Neural progenitor cell (in vitro differentiated cells): ENCODE measurements at regions not wholly inside any gene's neighbourhood (a gene's known extent, or its start where the extent isn't known, plus 50 kb on each side); places are given as distances from the start of the nearest gene placed in this dataset.

Source experiments
- EZH2 ChIP-seq: fragments of 200-600 bp; sonication (generic); IDR thresholded peaks from 2 replicates; pipeline ENCODE4 v1.6.1; 2017; ENCODE audit warnings: antibody characterized with exemption, mild to moderate bottlenecking, moderate library complexity
- TF ChIP-seq, protein P1 (sequence below): fragments of 200-600 bp; sonication (generic); IDR thresholded peaks from 2 replicates; pipeline ENCODE4 v1.5.1; 2017; ENCODE audit warnings: antibody characterized with exemption, mild to moderate bottlenecking

DNA sequence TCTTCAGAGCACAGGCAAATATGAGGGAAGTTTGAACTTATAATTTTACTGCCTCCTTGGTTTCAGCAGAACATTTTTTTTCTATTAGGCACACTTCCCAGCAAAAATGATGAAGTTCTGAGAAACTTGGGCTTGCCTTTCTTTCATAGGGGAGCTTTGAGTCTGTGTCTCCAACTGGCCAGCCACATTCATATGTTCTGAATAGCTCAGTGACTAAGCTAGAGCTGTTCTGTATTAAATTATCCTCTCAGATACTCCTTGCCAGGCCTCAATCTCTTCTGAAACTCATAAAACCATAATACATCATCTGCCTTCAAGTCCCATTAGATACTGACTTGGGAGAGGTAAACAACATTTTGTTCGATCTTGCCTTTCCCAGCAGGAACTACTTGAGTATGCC is 476.5 kb downstream of the GPAM start:
- no peak for TF ChIP-seq EZH2
- TF ChIP-seq, protein P1, sequence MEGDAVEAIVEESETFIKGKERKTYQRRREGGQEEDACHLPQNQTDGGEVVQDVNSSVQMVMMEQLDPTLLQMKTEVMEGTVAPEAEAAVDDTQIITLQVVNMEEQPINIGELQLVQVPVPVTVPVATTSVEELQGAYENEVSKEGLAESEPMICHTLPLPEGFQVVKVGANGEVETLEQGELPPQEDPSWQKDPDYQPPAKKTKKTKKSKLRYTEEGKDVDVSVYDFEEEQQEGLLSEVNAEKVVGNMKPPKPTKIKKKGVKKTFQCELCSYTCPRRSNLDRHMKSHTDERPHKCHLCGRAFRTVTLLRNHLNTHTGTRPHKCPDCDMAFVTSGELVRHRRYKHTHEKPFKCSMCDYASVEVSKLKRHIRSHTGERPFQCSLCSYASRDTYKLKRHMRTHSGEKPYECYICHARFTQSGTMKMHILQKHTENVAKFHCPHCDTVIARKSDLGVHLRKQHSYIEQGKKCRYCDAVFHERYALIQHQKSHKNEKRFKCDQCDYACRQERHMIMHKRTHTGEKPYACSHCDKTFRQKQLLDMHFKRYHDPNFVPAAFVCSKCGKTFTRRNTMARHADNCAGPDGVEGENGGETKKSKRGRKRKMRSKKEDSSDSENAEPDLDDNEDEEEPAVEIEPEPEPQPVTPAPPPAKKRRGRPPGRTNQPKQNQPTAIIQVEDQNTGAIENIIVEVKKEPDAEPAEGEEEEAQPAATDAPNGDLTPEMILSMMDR: no peak
